GM12891 (cell line): ENCODE measurements at regions not wholly inside any gene's neighbourhood (a gene's known extent, or its start where the extent isn't known, plus 50 kb on each side); places are given as distances from the start of the nearest gene placed in this dataset.

ENCODE experiments used
- POLR2A ChIP-seq: IDR thresholded peaks from 2 replicates; pipeline ENCODE4 v1.6.1; 2011; ENCODE audit warnings: low read depth, low read length, control low read depth
- POLR2AphosphoS5 ChIP-seq: IDR thresholded peaks from 2 replicates; pipeline ENCODE4 v1.6.1; 2011; ENCODE audit warnings: low read depth, low read length, control low read depth
- POU2F2 ChIP-seq: IDR thresholded peaks from 2 replicates; pipeline ENCODE4 v1.6.1; 2011; ENCODE audit warnings: low read depth, mild to moderate bottlenecking, control low read depth, low read length, moderate library complexity
- SPI1 ChIP-seq: IDR thresholded peaks from 2 replicates; pipeline ENCODE4 v1.6.1; 2011; ENCODE audit warnings: low read depth, low read length, control low read depth
- TAF1 ChIP-seq: IDR thresholded peaks from 2 replicates; pipeline ENCODE4 v1.6.1; 2011; ENCODE audit warnings: low read depth, low read length, control low read depth

DNA sequence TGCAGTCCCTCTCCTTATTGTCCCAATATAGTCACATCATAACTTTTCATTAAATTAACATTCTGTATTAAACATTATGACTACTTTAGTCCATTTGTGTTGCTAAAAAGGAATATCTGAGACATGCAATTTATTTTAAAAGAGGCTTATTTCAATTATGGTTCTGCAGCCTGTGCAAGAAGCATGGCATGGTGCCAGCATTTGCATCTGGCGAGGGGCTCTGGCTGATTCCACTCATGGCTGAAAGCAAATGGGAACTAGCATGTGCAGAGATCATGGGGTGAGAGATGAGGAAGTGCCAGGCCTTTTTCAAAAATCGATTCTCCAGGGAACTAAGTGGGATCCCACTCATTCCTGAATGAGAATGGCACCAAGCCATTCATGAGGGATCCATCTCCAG, 476.3 kb upstream of the RPS6KA3 start:
- TF ChIP-seq TAF1, result no peak
- TF ChIP-seq POLR2AphosphoS5, result no peak
- no peak for TF ChIP-seq POLR2A
- no peak for TF ChIP-seq POU2F2
- no peak for TF ChIP-seq SPI1
